NCI-H510A treated with DMSO at 0.1 percent for 48 hours (cell line): ENCODE measurements at regions not wholly inside any gene's neighbourhood (a gene's known extent, or its start where the extent isn't known, plus 50 kb on each side); places are given as distances from the start of the nearest gene placed in this dataset.
"Not testable (repeated sequence)": the region's sequence is repeated elsewhere in the genome, so short reads cannot be mapped to it uniquely, and the experiment has no call there.

ENCODE experiments used
- DNase-seq: peaks from one replicate; lab custom pipeline; 2025; lab: John Stamatoyannopoulos, UW

GRCh38 chr6:6091608-6092002 is 84.9 kb upstream of the NRN1 start:
- DNase-seq, result no peak

- DNase-seq, result no peak
Observed at GRCh38 chr6:6090861-6091607, 84.3 kb upstream of the NRN1 start.

- no peak for DNase-seq
Observed at GRCh38 chr6:6085928-6086668, 79.4 kb upstream of the NRN1 start.

GRCh38 chr6:6080975-6081374 is 74.2 kb upstream of the NRN1 start:
- no peak for DNase-seq

GRCh38 chr6:6074190-6074589 is 67.5 kb upstream of the NRN1 start:
- DNase-seq, result no peak

GRCh38 chr6:6068157-6068556 is 61.4 kb upstream of the NRN1 start:
- not testable (repeated sequence) for DNase-seq

- no peak for DNase-seq
Observed at GRCh38 chr6:6058054-6058444, 51.3 kb upstream of the NRN1 start.

GRCh38 chr6:6057442-6058053 is 50.8 kb upstream of the NRN1 start:
- DNase-seq, result peak; percentile 45
